GM10266 (cell line): ENCODE measurements at regions not wholly inside any gene's neighbourhood (a gene's known extent, or its start where the extent isn't known, plus 50 kb on each side); places are given as distances from the start of the nearest gene placed in this dataset.
"Not testable (repeated sequence)": the region's sequence is repeated elsewhere in the genome, so short reads cannot be mapped to it uniquely, and the experiment has no call there.

Experiments
- DNase-seq: peaks from one replicate; pipeline ENCODE4 v3.0.0; 2012; ENCODE audit errors: extremely low spot score
- CTCF ChIP-seq: IDR thresholded peaks from 2 replicates; pipeline ENCODE4 v1.5.1; 2012; ENCODE audit warnings: mild to moderate bottlenecking, low read depth; ENCODE audit not compliant: control insufficient read depth, insufficient read depth; ENCODE audit errors: missing control alignments

- DNase-seq, result no peak
- TF ChIP-seq CTCF, result no peak
Observed at GRCh38 chr10:63675171-63675570, 154.0 kb downstream of the REEP3 start.

DNA sequence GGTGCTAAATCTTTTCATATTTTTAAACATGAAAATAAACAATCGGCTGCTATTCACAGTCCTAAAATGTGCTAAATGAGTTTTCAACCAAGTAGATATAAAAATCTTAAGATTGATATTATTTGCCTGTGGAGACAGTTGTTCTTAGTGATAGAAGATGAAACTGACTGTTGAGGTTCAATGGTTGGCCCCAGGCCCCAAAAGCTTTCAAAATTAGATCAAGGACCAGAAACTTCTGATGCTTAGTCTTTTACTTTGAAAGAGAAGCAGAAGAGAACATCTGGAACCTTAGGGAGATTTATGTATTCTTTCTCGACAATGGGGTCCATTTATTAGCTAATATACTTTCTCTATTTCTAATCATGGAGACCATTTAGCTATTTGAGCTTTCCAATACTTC lies 155.8 kb downstream of the REEP3 start:
- no peak for DNase-seq
- TF ChIP-seq CTCF, result no peak

- DNase-seq, result not testable (repeated sequence)
Observed at GRCh38 chr10:63680545-63680944, 159.3 kb downstream of the REEP3 start.

- DNase-seq, result no peak
- no peak for TF ChIP-seq CTCF
Observed at GRCh38 chr10:63681993-63682697, 160.9 kb downstream of the REEP3 start.

- not testable (repeated sequence) for DNase-seq
Observed at GRCh38 chr10:63682698-63683052, 161.5 kb downstream of the REEP3 start.

GRCh38 chr10:63683223-63683622 lies 162.0 kb downstream of the REEP3 start:
- TF ChIP-seq CTCF, result no peak

DNA sequence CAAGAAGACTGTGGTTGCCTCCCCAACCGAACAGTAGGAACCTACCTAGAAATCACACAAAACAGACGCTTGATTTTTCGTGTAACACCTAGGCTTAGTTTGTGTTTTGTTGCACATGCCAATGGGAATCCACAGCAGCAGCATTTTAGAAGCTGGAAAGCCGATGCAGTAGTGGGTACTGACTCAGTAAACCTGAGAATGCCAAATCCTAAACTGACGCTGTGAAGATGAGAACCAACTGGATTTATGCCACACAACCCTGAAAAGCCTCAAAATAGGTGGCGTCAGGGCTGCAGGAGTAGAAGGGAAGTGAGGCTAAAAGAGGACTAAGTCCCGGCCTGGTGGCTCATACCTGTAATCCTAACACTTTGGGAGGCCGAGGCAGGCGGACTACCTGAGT lies 162.5 kb downstream of the REEP3 start:
- no peak for DNase-seq
- no peak for TF ChIP-seq CTCF

More at GRCh38 chr10:63683223-63683622, 162.0 kb downstream of the REEP3 start:
- DNase-seq, result no peak

DNA sequence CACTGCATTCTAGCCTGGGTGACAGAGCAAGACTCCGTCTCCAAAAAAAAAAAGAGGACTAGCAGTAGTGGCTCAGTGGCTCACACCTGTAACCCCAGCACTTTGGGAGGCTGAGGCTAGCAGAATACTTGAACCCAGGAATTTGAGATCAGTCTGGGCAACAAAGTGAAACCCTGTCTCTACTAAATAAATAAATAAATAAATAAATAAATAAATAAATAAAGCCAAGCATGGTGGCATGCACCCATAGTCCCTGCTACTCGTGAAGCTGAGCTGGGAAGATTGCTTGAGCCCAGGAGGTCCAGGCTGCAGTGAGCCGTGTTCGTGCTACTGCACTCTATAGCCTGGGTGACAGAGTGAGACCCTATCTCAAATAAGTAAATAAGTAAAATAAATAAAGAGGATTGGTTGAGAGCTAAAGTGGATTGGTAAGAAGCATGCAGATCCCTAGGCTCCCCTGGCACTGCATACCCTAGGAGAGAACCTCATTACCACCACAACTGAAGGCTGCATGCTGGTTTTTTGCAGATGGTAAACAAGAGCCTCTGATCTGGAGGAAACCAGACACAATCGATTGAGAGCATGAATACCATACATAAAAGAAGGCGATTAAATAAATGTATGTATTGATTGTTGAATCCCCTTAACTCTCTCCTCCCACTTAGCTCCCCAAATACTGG lies 163.2 kb downstream of the REEP3 start:
- no peak for DNase-seq
- TF ChIP-seq CTCF, result no peak
